ENCODE measurements at regions not wholly inside any gene's neighbourhood (a gene's known extent, or its start where the extent isn't known, plus 50 kb on each side); places are given as distances from the start of the nearest gene placed in this dataset.

GRCh38 chr4:183853548-183853940, 51.6 kb upstream of the STOX2 start:
- no peak for DNase-seq

All from NCI-H2171 treated with DMSO at 0.1 percent for 48 hours (cell line).